Endothelial cell of umbilical vein (primary cell): ENCODE measurements at regions not wholly inside any gene's neighbourhood (a gene's known extent, or its start where the extent isn't known, plus 50 kb on each side); places are given as distances from the start of the nearest gene placed in this dataset.

Experiments
- CTCF ChIP-seq, 2 donors: IDR thresholded peaks; 1 replicate in 1 of 2; 2 replicates in 1 of 2; pipeline ENCODE4 v1.5.1; 2011; ENCODE audit warnings: low read length in 2 of 2, mild to moderate bottlenecking in 2 of 2, moderate library complexity in 2 of 2, control low read depth in 1 of 2, inconsistent platforms in 1 of 2, low read depth in 1 of 2; ENCODE audit not compliant: insufficient read depth in 1 of 2; ENCODE audit errors: extremely low read depth in 1 of 2
- EZH2 ChIP-seq: IDR thresholded peaks from 2 replicates; pipeline ENCODE4 v1.6.1; 2012; ENCODE audit warnings: borderline replicate concordance, low read depth, mild to moderate bottlenecking, moderate library complexity, low read length, inconsistent platforms; ENCODE audit not compliant: severe bottlenecking
- GATA2 ChIP-seq: IDR thresholded peaks from 2 replicates; pipeline ENCODE4 v1.7.0; 2011; ENCODE audit warnings: low read depth, mild to moderate bottlenecking, moderate library complexity, mixed read lengths, low read length; ENCODE audit not compliant: insufficient read length, insufficient read depth
- JUN ChIP-seq: IDR thresholded peaks from 2 replicates; pipeline ENCODE4 v1.6.1; 2011; ENCODE audit warnings: borderline replicate concordance, low read depth; ENCODE audit not compliant: insufficient read length, insufficient read depth
- MYC ChIP-seq: IDR thresholded peaks from one replicate; pipeline ENCODE4 v1.6.1; 2011; ENCODE audit warnings: mild to moderate bottlenecking, low read depth, low read length
- POLR2A ChIP-seq: IDR thresholded peaks from 2 replicates; pipeline ENCODE4 v1.6.1; 2012; ENCODE audit warnings: low read depth, mild to moderate bottlenecking, control low read depth, low read length
- POLR2AphosphoS5 ChIP-seq: IDR thresholded peaks from 2 replicates; pipeline ENCODE4 v1.6.1; 2012; ENCODE audit warnings: low read depth, mild to moderate bottlenecking, control low read depth, low read length, moderate library complexity; ENCODE audit not compliant: insufficient read depth

- TF ChIP-seq CTCF (IDR thresholded peaks at IDR 0.05; ENCODE audit: extremely low read depth in 1 of 2, insufficient read depth in 1 of 2, low read depth in 1 of 2, low read length in 2 of 2) (no peak), POLR2A (no peak), GATA2 (no peak), EZH2 (no peak), JUN (no peak), MYC (no peak), POLR2AphosphoS5 (no peak)
Measured at GRCh38 chr4:179116581-179116980, 1674.3 kb upstream of the AGA start.
